Stimulated activated CD4-positive, alpha-beta T cell treated with anti-CD3 and anti-CD28 coated beads, Interleukin-2, amount 100 ng/mL, for 4 hours (primary cell): ENCODE measurements at regions not wholly inside any gene's neighbourhood (a gene's known extent, or its start where the extent isn't known, plus 50 kb on each side); places are given as distances from the start of the nearest gene placed in this dataset.

Experiments used
- DNase-seq: peaks from one replicate; pipeline ENCODE4 v3.0.0-alpha.2; 2020; ENCODE audit warnings: low read depth

DNA sequence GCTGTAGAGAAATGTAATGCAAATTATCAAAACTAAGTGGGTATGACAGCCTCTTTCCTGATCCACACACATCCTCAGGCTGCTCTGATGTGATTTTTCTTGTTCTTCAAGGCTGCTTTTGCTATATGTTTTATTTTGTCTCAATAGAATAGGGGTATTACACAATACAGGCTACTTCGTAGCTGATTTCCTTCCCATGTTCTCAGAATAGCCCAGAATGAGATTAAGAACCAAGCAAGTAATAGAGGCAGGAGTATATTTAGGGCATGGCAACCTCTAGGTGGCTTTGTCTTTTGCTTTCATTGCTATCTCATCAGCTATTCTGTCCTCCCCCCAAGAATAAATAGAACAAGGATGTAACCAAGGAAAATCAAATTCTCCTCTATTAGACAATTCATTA lies 241.8 kb downstream of the ALDH8A1 start:
- DNase-seq = no peak

DNA sequence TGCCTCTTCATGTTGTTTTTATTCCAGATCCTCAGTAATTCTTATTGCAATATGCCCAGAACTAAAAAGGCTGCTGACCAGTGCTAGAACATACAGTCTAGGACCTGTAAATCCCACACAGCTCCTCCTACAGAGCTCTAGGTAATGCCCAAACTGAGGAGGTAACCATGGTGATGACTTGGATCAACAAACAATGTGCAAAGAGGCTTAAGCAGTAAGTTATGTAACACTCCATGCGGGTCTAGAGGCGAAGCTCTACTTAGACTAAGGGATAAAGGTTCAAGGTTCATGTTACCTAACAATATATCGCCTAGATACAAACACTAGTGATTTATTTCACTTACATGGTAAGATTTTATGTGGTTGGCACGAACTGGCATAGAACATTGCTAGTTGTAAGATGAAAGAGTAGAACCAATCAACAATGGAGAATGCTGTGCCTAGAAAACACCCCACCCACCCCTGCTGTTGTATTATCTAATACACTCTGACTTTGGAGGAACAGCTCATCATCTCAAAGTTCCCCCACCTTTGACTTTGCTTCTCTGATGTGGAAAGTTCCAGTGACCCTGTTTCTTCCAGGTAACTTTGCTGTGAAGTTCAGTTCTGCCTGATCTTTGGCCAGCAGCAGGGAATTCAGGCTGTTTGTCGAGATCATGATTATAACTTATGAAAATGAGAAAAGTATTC lies 242.4 kb downstream of the ALDH8A1 start:
- no peak for DNase-seq

GRCh38 chr6:134706806-134707205 lies 243.1 kb downstream of the ALDH8A1 start:
- no peak for DNase-seq

- DNase-seq = no peak
Observed at GRCh38 chr6:134706153-134706552, 243.7 kb downstream of the ALDH8A1 start.

DNA sequence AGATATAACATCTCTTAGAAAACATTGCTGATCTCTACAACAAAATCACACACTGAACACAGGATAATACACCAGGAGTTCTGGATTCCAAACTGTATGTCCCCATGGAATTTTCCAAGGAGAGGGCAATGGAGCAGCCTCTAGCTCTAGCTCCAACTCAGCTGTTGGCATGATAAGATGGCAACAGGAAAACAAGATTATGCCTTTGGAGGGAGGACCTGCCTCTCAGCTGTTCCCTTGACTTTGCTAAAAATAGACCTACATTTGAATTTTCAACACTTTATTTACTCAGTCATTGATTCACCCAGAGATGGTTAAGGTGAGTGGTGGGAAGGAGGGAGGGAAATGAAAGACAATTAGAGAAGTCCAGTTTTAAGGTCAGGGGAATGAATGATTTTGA lies 246.7 kb downstream of the ALDH8A1 start:
- no peak for DNase-seq

GRCh38 chr6:134702279-134702678 lies 247.6 kb downstream of the ALDH8A1 start:
- no peak for DNase-seq

DNA sequence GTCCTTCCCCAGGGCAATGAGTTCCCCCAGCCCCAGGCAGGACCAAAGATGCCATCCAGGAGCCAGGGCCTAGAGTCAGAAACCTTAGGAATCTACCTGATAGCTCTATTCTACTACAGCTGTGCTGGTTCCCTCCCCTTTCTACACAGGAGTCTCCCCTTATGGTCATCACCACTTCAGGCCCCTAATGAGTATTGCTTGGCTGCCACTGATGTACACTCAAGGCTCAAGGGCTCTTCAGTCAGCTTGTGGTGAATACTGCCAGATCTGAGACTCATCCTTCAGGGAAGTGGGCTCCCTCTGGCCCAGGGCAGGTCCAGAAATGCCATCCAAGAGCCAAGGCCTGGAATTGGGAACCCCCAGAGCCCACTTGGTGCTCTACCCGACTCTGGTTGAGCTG lies 248.6 kb downstream of the ALDH8A1 start:
- DNase-seq = no peak

DNA sequence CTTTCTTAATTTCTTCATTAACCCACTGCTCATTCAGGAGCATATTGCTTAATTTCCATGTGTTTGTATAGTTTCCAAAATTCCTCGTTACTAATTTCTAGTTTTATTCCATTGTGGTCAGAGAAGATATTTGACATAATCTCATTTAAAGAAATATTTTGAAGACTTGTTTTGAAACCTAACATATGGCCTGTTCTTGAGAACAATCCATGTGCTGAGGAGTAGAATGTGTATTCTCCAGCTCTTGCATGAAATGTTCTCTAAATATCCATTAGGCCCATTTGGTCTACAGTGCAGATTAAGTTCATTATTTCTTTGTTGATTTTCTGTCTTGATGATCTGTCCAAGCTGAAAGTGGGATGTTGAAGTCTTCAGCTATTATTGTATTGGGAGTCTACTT lies 251.7 kb downstream of the ALDH8A1 start:
- DNase-seq = no peak

DNA sequence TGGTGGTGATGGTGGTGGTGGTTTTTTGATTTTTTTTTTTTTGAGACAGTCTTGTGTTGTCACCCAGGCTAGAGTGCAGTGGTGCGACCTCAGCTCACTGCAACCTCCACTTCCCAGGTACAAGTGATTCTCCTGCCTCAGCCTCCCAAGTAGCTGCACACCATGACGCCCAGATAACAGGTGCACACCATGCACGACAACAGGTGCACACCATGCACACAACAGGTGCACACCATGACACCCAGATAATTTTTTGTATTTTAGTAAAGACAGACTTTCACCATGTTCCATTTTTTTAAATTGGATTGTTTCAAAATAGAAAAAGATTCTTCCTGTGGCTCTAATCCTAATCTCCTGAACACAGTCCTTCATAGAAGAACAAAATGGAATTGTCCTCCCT lies 257.9 kb downstream of the ALDH8A1 start:
- no peak for DNase-seq

GRCh38 chr6:134691180-134691579 lies 258.7 kb downstream of the ALDH8A1 start:
- DNase-seq = no peak

- no peak for DNase-seq
Observed at GRCh38 chr6:134690048-134690447, 259.9 kb downstream of the ALDH8A1 start.

DNA sequence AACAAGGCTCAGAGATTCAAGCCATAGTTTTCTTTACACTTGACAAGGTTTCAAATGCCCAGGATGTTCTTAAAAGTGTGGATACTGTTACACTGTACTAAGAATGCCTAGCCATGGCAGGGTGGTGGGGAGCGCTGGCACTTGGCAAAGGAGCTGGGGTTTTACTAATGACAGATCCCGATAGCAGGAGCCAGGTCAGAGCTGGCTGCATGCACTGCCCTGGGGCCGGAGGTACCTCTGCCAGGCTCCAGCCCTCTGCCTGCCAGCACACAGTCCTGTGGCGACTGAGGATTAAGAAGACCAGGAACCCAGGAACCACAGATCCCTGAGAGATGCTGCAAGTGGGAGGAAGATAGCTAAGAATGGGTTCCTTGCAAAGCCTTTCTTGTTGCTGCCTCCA lies 260.3 kb downstream of the ALDH8A1 start:
- no peak for DNase-seq

- no peak for DNase-seq
Observed at GRCh38 chr6:134689177-134689576, 260.7 kb downstream of the ALDH8A1 start.

- no peak for DNase-seq
Observed at GRCh38 chr6:134686071-134686470, 263.8 kb downstream of the ALDH8A1 start.

GRCh38 chr6:134684423-134684795 lies 265.5 kb downstream of the ALDH8A1 start:
- DNase-seq = no peak

GRCh38 chr6:134683783-134684422 lies 266.0 kb downstream of the ALDH8A1 start:
- no peak for DNase-seq

DNA sequence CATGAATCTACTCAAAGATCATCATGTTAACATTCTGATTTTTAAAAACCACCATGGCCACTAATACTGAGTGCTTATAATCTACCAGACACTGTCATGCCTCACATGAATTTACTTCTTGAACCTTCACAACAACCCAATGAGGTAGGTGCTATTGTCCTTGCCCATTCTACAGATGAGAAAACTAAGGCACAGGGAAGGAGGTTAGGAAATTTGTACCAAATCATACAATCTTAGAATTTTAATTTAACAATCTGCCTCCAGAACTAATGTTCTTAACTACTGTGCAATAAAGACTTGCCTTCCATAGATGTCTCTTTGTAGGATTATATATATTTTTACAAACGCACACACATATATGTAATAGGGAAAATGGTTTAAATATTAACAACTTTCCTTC lies 269.5 kb downstream of the ALDH8A1 start:
- no peak for DNase-seq

DNA sequence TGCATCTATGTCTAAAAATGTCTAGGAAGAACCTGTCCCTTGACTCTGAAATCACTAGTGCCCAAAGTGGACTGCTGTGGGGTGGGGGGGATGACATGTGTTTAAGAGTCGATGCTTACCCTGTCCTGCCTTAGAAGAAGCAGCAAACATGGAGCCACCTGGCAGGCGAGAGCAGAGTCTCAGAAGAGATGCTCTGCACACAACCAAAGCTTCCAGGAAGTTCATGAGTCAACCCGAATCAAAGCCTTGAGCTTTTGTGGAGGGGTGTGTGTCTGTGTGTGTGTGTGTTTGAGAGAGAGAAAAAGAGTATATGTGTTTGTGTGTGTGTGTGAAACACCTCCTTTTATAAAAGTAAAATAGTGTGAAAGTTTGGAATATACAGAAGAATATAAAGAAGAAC lies 269.9 kb downstream of the ALDH8A1 start:
- no peak for DNase-seq

DNA sequence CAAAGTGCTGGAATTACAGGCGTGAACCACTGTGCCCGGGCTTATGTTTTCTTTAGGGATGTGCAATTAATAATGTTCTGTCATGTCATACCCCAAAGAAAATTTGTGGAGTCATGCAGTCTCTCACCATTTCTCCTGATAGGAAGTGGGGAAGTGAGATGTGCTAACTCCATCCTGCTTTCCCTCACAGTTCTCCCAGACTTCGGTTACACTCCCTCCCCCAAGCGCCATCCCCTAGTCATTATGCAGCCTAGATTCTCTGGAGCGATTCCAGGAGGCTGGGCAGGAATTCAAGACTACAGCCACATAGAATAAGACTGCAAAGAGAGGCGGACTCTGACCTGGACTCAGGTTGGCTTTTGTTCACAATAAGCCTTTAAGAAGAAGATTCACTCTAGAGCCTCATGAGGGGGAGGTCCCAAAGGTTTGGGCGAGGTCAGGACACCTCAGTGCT lies 271.4 kb downstream of the ALDH8A1 start:
- DNase-seq = no peak

DNA sequence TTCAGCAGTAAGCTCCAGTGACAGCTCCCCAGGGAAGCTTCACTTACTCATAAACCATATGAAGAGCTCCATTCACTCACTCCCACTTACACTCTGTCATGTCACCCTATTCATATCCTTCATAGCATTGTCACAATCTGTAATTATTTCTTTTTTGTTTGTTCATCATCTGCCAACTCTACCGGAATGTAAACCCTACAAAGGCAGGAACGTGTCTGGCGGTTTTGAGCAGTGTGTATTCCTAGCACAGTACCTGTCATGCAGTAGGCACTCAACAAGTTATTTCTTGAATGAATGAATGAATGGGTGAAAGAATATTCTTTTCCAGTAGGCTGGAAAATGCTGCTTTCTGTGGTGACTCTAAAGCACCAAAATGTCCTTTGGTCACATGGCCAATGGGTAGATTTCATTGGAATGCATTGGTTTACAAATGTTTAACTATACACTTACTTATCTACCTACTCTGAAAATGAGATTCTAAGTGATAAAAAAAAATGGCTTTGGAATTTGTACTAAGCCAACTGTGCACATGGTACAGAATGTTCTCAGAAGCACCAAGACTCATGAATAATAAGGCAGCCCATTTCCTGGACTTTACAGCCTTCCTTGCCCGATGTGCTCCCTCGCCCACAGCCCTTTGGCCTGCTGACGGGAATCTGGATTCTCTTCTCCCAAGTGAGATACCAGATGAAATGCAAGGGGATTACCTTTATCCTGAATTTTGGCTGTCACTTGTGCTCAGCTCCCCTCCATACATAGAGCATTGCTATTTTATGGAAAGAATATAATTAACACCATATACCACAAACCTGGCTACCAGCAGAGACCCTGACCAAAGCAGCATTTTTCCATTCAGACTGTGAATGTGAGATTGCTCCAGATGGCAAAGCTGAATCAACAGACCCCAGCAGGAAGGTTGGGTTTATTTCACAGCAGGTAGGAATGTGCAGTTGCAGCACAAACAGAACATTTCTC lies 273.3 kb downstream of the ALDH8A1 start:
- DNase-seq = no peak

- no peak for DNase-seq
Observed at GRCh38 chr6:134675110-134676054, 274.5 kb downstream of the ALDH8A1 start.

GRCh38 chr6:134674562-134674961 lies 275.3 kb downstream of the ALDH8A1 start:
- no peak for DNase-seq
